Activated naive CD4-positive, alpha-beta T cell treated with anti-CD3 and anti-CD28 coated beads, Interleukin-2, amount 10 ng/mL, durations not matched to agents 7 days and 5 days (primary cell): ENCODE measurements at regions not wholly inside any gene's neighbourhood (a gene's known extent, or its start where the extent isn't known, plus 50 kb on each side); places are given as distances from the start of the nearest gene placed in this dataset.
"Not testable (repeated sequence)": the region's sequence is repeated elsewhere in the genome, so short reads cannot be mapped to it uniquely, and the experiment has no call there.

ENCODE experiments used
- CTCF ChIA-PET: fragments of 350-600 bp; sonication (Branson Sonifier 250); formaldehyde crosslinking; loops from one replicate; lab custom pipeline; 2021; ENCODE audit warnings: antibody characterized with exemption; lab: Charles Lee
- DNase-seq: peaks from one replicate; pipeline ENCODE4 v3.0.0-alpha.2; 2020
- H3K27ac Mint-ChIP-seq: one replicate; pipeline ENCODE4 v1.8.0; 2021; ENCODE audit warnings: mild to moderate bottlenecking, moderate library complexity, mixed read lengths
- H3K27me3 Mint-ChIP-seq: one replicate; pipeline ENCODE4 v1.8.0; 2021; ENCODE audit warnings: mild to moderate bottlenecking, mixed read lengths
- H3K36me3 Mint-ChIP-seq: one replicate; pipeline ENCODE4 v1.8.0; 2021; ENCODE audit warnings: mixed read lengths
- H3K4me1 Mint-ChIP-seq: one replicate; pipeline ENCODE4 v1.8.0; 2021; ENCODE audit warnings: mixed read lengths
- H3K4me3 Mint-ChIP-seq: one replicate; pipeline ENCODE4 v1.8.0; 2021; ENCODE audit warnings: mild to moderate bottlenecking, moderate library complexity, mixed read lengths
- H3K9me3 Mint-ChIP-seq: one replicate; pipeline ENCODE4 v1.8.0; 2021; ENCODE audit warnings: mixed read lengths

DNA sequence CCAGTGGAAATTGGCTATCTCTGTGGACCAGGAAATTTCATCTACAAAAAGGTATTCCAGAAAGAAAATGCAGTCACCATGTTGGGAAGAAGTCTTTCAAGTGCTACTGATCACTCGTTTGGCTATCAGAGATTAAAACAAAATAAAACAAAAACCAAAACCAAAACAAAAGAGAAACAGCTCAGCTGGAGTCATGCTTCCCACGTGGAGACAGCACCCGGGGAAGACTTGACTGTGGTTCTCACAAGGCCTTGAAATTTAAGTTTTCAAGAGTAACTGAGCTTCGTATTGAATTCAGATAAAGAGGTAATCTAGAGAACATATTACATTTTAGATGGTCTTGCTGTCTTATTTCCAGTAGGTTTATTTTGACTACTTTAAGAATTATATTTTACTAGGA, 2264.5 kb downstream of the ARAP2 start:
- H3K4me1 Mint-ChIP-seq, H3K27me3 Mint-ChIP-seq, CTCF ChIA-PET, H3K9me3 Mint-ChIP-seq, H3K27ac Mint-ChIP-seq, H3K36me3 Mint-ChIP-seq, DNase-seq, H3K4me3 Mint-ChIP-seq: not testable (repeated sequence)

DNA sequence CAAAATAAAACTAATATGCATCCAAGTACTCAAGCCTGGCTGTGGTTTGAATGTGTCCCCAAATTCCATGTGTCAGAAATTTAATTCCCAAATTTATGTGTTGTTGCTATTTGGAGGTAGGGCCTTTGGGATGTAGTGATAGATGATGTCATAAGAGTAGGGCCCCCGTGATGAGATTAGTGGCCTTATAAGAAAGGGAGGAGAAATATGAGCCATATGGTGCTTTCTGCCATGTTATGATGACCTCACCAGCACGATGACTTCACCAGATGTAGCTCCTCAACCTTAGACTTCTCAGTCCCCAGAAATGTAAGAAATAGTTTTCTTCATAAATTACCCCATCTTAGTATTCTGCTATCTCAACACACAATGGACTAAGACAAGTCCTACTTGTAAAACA, 2264.0 kb downstream of the ARAP2 start:
- H3K9me3 Mint-ChIP-seq = peaks cover 4% of the 10 kb centered on the region
- DNase-seq = no peak
- no peak overlapping the region for H3K4me3 Mint-ChIP-seq
- H3K36me3 Mint-ChIP-seq = no peaks in the 10 kb centered on the region
- CTCF ChIA-PET = no interaction called here
- H3K27me3 Mint-ChIP-seq = no peaks in the 10 kb centered on the region
- no peak overlapping the region for H3K27ac Mint-ChIP-seq
- H3K4me1 Mint-ChIP-seq = no peaks in the 10 kb centered on the region

DNA sequence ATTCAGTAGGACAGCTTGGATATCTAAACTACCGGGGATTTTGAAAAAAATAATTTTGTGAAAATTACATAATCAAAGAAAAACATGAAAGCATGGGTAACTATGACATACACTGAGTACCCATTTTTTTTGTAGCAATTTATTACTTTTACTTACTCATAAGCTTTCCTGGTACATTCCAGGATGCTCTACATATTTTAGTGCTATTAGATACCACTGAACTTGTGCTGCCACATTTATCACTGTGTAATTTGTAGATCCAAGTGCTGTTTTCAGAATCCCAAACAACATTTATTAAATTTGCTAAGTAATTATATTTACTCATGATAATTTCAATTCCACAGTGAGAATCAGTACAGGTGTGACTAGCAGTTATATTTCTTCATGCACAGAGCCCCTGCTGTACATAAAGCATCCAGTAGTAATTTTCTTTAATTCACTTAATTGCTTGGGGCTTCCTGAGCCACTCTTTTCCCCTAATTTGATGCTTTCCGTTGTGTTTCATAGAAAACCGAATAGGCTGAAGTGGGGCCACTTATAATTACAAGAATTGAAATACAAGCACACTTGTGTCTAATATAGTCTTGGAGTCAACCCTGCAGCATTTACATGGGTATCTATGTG, 2254.4 kb downstream of the ARAP2 start:
- Mint-ChIP-seq H3K4me3 (no peak overlapping the region), H3K27ac (no peak overlapping the region), H3K4me1 (no peaks in the 10 kb centered on the region), H3K27me3 (no peaks in the 10 kb centered on the region), H3K36me3 (no peaks in the 10 kb centered on the region), H3K9me3 (peaks cover 2% of the 10 kb centered on the region)
- DNase-seq = no peak
- CTCF ChIA-PET = no interaction called here

DNA sequence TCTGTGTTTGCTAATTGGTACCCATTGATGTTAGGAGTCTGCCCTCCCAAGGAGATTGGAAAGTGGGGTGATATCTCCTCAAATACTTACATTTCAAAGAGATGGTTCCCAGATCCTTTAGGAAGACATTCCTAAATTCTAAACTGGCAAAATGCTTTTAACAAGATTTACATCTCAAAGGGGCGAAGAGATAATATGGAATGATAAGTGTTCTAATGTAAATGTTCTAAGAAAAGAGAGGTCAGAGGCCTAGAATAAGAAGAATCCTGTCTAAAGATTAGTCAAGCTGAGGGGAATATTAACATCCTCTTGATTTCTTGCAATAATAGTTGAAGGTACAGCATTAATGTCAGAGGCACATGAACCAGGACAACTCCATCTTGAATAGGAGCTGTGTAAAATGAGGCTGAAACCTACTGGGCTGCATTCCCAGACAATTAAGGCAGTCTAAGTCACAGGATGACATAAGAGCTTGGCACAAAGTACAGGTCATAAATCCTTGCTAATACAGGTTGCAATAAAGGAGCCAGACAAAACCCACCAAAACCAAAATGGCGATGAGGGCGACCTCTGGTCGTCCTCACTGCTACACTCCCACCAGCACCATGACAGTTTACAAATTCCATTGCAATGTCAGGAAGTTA, 2248.1 kb downstream of the ARAP2 start:
- CTCF ChIA-PET = no interaction called here
- no peak for DNase-seq
- H3K4me1 Mint-ChIP-seq = no peaks in the 10 kb centered on the region

DNA sequence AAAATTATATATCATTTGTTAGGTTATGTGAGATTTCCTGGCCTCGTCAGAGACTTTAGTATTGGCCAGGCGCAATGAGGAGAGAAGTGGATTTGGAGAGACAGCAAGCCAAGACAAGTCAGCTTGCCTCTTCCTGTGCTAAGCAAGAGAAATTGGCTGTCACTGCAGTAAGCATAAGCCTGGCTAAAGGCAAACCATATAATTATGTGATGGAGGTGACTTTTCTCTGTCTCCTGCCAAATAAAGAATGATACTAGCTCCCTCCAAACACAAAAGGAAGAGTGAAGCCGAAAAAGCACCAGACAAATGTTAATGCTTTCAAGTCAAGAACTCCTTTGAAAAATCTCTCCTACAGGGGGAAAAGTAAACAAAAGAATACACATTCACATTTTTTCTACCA, 2246.0 kb downstream of the ARAP2 start:
- H3K4me3 Mint-ChIP-seq = no peak overlapping the region
- H3K27ac Mint-ChIP-seq = no peak overlapping the region
- H3K4me1 Mint-ChIP-seq = no peaks in the 10 kb centered on the region
- DNase-seq = no peak
- H3K9me3 Mint-ChIP-seq = peaks cover 4% of the 10 kb centered on the region
- no peaks in the 10 kb centered on the region for H3K27me3 Mint-ChIP-seq
- H3K36me3 Mint-ChIP-seq = no peaks in the 10 kb centered on the region
- CTCF ChIA-PET = no interaction called here

More for the DNA sequence above, 2248.1 kb downstream of the ARAP2 start:
- Mint-ChIP-seq H3K9me3 (peaks cover 7% of the 10 kb centered on the region), H3K27me3 (no peaks in the 10 kb centered on the region), H3K27ac (no peak overlapping the region), H3K4me3 (no peak overlapping the region), H3K36me3 (no peaks in the 10 kb centered on the region)

DNA sequence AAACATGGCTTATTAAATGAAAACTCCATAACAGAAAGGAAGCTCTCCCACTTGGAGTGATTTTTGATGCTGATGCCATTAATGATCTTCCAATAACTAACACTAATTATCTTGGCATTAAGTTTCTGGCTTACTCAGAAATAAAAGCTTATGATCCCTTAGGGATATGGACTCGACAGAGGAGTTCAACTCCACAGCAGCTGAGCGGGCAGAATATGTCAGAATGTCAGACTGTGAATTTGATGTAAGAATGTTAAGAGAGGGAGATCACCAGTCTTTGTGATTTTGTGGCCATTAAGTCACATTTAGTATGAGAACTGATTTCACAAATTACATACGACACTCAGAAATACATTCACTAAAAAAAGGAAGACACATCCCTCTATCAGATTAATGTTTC, 2244.0 kb downstream of the ARAP2 start:
- no peak for DNase-seq
- CTCF ChIA-PET = no interaction called here
- peaks cover 5% of the 10 kb centered on the region for H3K9me3 Mint-ChIP-seq
- H3K4me1 Mint-ChIP-seq = no peaks in the 10 kb centered on the region
- no peaks in the 10 kb centered on the region for H3K36me3 Mint-ChIP-seq
- no peak overlapping the region for H3K4me3 Mint-ChIP-seq
- no peak overlapping the region for H3K27ac Mint-ChIP-seq
- H3K27me3 Mint-ChIP-seq = no peaks in the 10 kb centered on the region

DNA sequence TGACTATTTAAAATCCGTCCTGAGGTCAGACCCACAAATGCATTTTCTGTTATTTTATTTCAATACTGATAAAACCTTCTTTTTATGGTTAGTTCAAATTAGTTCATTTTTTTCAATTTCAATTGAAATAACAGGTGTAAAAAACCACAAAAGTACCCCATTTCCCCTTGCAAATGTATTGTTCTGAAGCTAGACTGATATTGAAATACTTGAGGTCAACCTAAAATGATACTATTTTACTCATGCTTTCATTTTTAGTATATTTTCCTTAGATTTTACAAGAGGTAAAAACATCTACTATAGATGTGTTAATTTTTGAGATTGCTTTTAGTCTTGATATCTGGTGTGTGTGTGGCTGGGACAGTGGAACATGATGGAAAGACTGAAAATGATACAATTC, 2237.8 kb downstream of the ARAP2 start:
- H3K27ac Mint-ChIP-seq, H3K27me3 Mint-ChIP-seq, H3K9me3 Mint-ChIP-seq, H3K4me3 Mint-ChIP-seq, H3K4me1 Mint-ChIP-seq, CTCF ChIA-PET, H3K36me3 Mint-ChIP-seq, DNase-seq: not testable (repeated sequence)

DNA sequence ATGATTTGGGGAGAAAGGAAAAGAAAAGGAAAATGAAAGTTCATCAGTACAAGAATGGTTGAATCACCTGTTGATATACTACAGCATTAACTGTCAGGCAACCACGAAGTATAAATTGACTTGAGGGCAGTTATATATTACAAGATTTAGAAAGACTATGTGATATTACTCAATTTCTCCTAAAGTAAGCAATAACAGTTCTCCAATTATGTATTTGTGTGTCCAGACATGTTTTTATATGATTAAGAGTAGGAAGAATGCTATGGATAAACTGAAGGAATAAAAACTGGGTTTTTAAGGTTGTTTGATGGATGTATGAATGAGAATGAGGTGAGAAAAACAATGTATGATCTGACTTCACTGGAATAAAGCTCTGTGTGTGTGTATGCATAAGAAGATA, 2234.4 kb downstream of the ARAP2 start:
- Mint-ChIP-seq H3K4me3 (no peak overlapping the region), H3K9me3 (peaks cover 5% of the 10 kb centered on the region), H3K4me1 (no peaks in the 10 kb centered on the region), H3K27me3 (no peaks in the 10 kb centered on the region), H3K27ac (no peak overlapping the region), H3K36me3 (no peaks in the 10 kb centered on the region)
- no peak for DNase-seq
- CTCF ChIA-PET = no interaction called here

DNA sequence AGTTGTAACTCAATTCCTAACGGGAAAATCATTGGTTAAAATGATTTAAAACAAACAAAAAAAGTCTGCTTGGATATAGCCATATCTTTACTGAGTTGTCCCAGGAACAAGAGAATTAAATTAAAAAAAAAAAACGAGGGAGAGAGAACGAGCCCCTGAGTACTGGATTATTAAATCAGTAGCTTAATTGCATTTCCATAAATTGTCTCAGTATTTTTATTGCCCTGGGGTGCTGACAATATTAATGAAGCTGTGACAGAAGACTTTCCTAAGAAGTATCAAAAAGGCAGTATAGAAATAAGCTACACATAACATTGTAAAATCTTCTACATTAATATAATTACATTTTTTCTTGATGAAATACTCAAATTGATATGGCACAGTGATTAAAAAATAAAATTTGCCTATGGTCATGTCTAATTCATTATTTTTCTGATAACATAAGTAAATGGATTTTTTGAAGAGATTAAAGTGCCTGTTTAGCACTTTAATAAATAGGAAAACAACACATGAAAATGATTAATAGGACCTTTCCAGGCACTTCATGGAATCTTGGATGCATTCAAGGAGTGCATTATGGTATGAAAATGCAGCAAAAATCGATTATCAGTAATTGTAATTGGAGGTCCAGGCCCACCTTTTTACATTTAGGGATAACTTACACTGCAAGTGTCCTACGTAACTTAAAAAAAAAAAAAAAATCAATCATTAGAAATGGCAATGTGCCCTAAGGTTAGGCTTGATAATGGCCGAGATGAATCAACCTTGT, 2233.4 kb downstream of the ARAP2 start:
- H3K36me3 Mint-ChIP-seq = no peaks in the 10 kb centered on the region
- no peaks in the 10 kb centered on the region for H3K27me3 Mint-ChIP-seq
- no peaks in the 10 kb centered on the region for H3K4me1 Mint-ChIP-seq
- H3K4me3 Mint-ChIP-seq = no peak overlapping the region
- no peak for DNase-seq
- CTCF ChIA-PET = no interaction called here
- no peak overlapping the region for H3K27ac Mint-ChIP-seq
- H3K9me3 Mint-ChIP-seq = peaks cover 5% of the 10 kb centered on the region

DNA sequence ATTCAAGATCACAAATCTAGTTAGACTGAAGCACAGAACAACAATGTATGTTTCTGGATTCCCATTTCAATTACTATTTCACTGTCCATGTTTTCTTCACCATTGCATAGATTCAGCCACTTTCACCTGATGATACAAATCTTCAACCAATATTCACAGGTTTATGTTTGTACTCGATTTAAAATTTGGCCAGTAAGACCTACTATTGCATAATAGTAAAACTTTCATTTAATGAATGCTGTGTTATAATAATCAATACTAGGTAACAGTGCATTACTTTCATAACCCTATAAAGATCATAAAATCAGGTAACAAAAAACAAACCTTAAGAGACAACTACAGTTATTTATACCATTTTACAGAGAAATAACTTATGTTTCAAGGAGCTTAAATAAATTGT, 2209.1 kb downstream of the ARAP2 start:
- CTCF ChIA-PET = no interaction called here
- H3K27ac Mint-ChIP-seq = no peak overlapping the region
- H3K9me3 Mint-ChIP-seq = peaks cover 10% of the 10 kb centered on the region
- no peaks in the 10 kb centered on the region for H3K36me3 Mint-ChIP-seq
- DNase-seq = no peak
- no peaks in the 10 kb centered on the region for H3K27me3 Mint-ChIP-seq
- H3K4me3 Mint-ChIP-seq = no peak overlapping the region
- no peaks in the 10 kb centered on the region for H3K4me1 Mint-ChIP-seq

DNA sequence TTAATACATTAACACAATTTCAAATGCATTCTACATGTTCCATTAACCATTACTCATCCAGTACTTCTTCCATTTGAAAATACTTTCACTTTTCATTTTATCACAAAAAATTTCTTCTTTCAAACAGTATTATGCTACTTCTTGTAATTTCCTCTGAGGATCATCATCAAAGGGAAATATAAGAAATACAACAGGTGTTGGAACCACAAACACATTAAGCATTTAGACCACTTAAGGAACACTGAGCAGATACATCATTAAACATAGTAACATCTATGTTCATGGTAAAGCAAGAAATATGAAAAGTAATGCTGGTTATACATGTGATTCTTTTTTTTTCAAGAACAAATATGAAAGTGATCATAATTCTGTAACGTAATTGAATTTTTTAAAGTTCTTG, 2207.0 kb downstream of the ARAP2 start:
- CTCF ChIA-PET = no interaction called here
- no peak overlapping the region for H3K4me3 Mint-ChIP-seq
- H3K27ac Mint-ChIP-seq = no peak overlapping the region
- H3K4me1 Mint-ChIP-seq = no peaks in the 10 kb centered on the region
- H3K27me3 Mint-ChIP-seq = no peaks in the 10 kb centered on the region
- H3K9me3 Mint-ChIP-seq = peaks cover 10% of the 10 kb centered on the region
- no peaks in the 10 kb centered on the region for H3K36me3 Mint-ChIP-seq
- DNase-seq = no peak

DNA sequence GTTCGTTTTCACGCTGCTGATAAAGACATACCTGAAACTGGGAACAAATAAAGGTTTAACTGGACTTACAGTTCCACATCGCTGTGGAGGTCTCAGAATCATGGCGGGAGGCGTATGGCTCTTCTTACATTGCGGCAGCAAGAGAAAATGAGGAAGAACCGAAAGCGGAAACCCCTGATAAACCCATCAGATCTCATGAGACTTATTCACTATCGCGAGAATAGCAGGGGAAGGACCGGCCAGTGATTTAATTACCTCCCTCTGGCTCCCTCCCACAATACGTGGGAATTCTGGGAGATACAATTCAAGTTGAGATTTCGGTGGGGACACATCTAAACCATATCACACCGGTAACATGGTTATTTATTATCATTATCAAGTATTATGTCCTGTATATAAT, 2204.5 kb downstream of the ARAP2 start:
- Mint-ChIP-seq H3K36me3 (no peaks in the 10 kb centered on the region), H3K4me3 (no peak overlapping the region), H3K4me1 (no peaks in the 10 kb centered on the region), H3K9me3 (peaks cover 10% of the 10 kb centered on the region), H3K27ac (no peak overlapping the region), H3K27me3 (no peaks in the 10 kb centered on the region)
- CTCF ChIA-PET = no interaction called here
- DNase-seq = no peak

DNA sequence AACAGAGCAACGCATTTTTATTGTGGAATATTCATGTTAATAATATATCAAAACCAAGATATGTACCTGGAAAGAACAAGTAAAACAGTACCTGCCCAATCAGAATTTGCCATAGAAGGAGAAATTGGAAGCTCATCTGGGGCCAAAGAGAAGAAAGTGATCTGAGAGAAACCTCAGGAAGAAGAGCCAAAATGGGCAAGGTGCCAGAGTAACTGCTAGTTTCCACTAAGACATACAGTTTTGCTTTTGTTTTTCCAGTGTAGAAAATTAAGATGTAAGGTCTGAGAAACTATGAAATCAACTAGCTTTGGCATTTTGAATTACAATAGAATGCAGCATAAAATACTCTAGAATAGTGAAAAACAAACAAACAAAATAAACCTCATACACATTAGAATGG, 2201.2 kb downstream of the ARAP2 start:
- Mint-ChIP-seq H3K27me3 (no peaks in the 10 kb centered on the region), H3K4me1 (no peaks in the 10 kb centered on the region)

DNA sequence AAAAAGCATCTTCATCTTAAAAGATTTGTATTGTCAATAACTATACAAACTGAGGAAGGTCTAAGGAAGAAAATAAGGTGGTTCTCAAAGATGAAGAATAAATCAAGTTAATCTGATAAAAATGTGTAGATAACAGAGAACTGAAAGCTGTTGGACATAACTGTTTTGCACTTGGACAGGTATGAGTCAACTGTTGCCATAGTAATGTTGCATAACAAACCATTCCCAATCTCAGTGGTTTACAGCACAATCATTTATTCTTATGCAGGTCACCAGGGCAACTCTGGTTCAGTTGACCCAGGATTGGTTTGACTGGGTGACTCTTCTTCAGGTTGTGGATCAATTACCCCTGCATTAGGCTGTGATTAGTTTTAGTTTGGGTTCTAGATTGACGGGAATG, 2197.7 kb downstream of the ARAP2 start:
- CTCF ChIA-PET = no interaction called here
- no peak for DNase-seq
- Mint-ChIP-seq H3K27ac (no peak overlapping the region), H3K9me3 (peaks cover 5% of the 10 kb centered on the region), H3K27me3 (no peaks in the 10 kb centered on the region), H3K4me3 (no peak overlapping the region), H3K36me3 (no peaks in the 10 kb centered on the region), H3K4me1 (no peaks in the 10 kb centered on the region)

More for the DNA sequence above, 2201.2 kb downstream of the ARAP2 start:
- Mint-ChIP-seq H3K9me3 (peaks cover 13% of the 10 kb centered on the region), H3K36me3 (no peaks in the 10 kb centered on the region), H3K4me3 (no peak overlapping the region), H3K27ac (no peak overlapping the region)
- CTCF ChIA-PET = no interaction called here
- no peak for DNase-seq

DNA sequence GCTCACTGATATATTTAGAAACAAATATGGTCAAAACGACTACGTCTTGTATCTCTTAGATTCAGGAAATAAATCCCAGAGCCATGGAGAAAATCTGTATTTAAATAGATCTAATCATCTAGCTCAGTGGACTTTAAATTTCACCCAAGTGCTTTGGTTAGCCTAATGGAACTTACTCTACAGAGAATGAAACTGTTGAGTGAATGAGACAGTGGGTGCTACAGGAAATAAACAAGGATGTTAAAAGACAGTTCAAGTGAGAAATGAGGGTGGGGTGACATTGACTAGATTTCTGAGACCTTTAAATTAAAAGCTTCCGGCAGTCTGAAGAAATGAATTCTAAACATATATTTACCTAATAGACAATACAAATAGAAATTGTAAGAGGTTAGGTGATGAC, 2197.0 kb downstream of the ARAP2 start:
- H3K4me1 Mint-ChIP-seq = no peaks in the 10 kb centered on the region
- CTCF ChIA-PET = no interaction called here
- H3K27me3 Mint-ChIP-seq = no peaks in the 10 kb centered on the region
- H3K9me3 Mint-ChIP-seq = peaks cover 3% of the 10 kb centered on the region
- no peaks in the 10 kb centered on the region for H3K36me3 Mint-ChIP-seq
- H3K27ac Mint-ChIP-seq = no peak overlapping the region
- no peak for DNase-seq
- H3K4me3 Mint-ChIP-seq = no peak overlapping the region
